Upper lobe of left lung (tissue), 4 donors: ENCODE measurements at regions not wholly inside any gene's neighbourhood (a gene's known extent, or its start where the extent isn't known, plus 50 kb on each side); places are given as distances from the start of the nearest gene placed in this dataset.

Source experiments
- CTCF ChIP-seq, 6 experiments: fragments of 450-650 bp in 4 of 6; fragments of 200-600 bp in 2 of 6; sonication (generic) in 2 of 6; IDR thresholded peaks; one replicate each; pipeline ENCODE4 v1.5.1; 2016 to 2019; ENCODE audit warnings: antibody characterized with exemption in 6 of 6
- EP300 ChIP-seq, 4 donors: sonication (generic); formaldehyde crosslinking; IDR thresholded peaks; one replicate each; pipeline ENCODE4 v1.5.1; 2017; ENCODE audit warnings: antibody characterized with exemption in 4 of 4, control low read depth in 2 of 4
- POLR2A ChIP-seq, 4 donors: fragments of 450-650 bp; IDR thresholded peaks; one replicate each; pipeline ENCODE4 v1.5.1; 2016 to 2017; ENCODE audit warnings: antibody characterized with exemption in 4 of 4, mild to moderate bottlenecking in 2 of 4
- POLR2AphosphoS5 ChIP-seq, 2 donors: sonication (generic); formaldehyde crosslinking; IDR thresholded peaks; one replicate each; pipeline ENCODE4 v1.5.1; 2017; ENCODE audit warnings: antibody characterized with exemption in 2 of 2

- TF ChIP-seq POLR2AphosphoS5 (IDR thresholded peaks at IDR 0.05) (no peak), CTCF (IDR thresholded peaks at IDR 0.05) (no peak), POLR2A (IDR thresholded peaks at IDR 0.05) (no peak), EP300 (IDR thresholded peaks at IDR 0.05) (no peak)
These were observed 283.8 kb upstream of the DAB1 start for GRCh38 chr1:57707631-57708030.
